Esophagus muscularis mucosa (tissue), 2 donors: ENCODE measurements at regions not wholly inside any gene's neighbourhood (a gene's known extent, or its start where the extent isn't known, plus 50 kb on each side); places are given as distances from the start of the nearest gene placed in this dataset.

Source experiments
- EP300 ChIP-seq: sonication (generic); formaldehyde crosslinking; IDR thresholded peaks from one replicate; pipeline ENCODE4 v1.6.1; 2017; ENCODE audit warnings: antibody characterized with exemption
- POLR2A ChIP-seq: fragments of 450-650 bp; IDR thresholded peaks from one replicate; pipeline ENCODE4 v1.6.1; 2017; ENCODE audit warnings: antibody characterized with exemption, moderate library complexity, mild to moderate bottlenecking, low read depth

GRCh38 chr17:72204742-72205141, 83.9 kb downstream of the SOX9 start:
- TF ChIP-seq POLR2A (no peak), EP300 (no peak)
